Endothelial cell of umbilical vein (primary cell): ENCODE measurements at regions not wholly inside any gene's neighbourhood (a gene's known extent, or its start where the extent isn't known, plus 50 kb on each side); places are given as distances from the start of the nearest gene placed in this dataset.

Experiments used
- BruUV-seq: library from RNA; stranded (reverse); fragments of 400-500 nt; replicated peaks from 2 replicates; lab custom pipeline; 2021; lab: Mats Ljungman, UMichigan
- CTCF ChIA-PET: fragments of 300-600, 350-600 bp; sonication (Branson Sonifier 250); formaldehyde crosslinking; loops from one replicate; lab custom pipeline; 2021; ENCODE audit warnings: antibody characterized with exemption, inconsistent platforms; lab: Charles Lee
- POLR2A ChIA-PET: fragments of 300-600, 350-600 bp; sonication (Branson Sonifier 250); formaldehyde crosslinking; loops from one replicate; lab custom pipeline; 2021; ENCODE audit warnings: antibody characterized with exemption, inconsistent platforms; lab: Charles Lee
- DNase-seq: peaks from one replicate; pipeline ENCODE4 v3.0.0-alpha.2; 2011; ENCODE audit warnings: low read depth, low spot score
- FAIRE-seq: peaks from 2 replicates; lab custom pipeline; 2011; peaks lifted over from hg19 to GRCh38; lab: Jason Lieb, UNC
- H2AFZ ChIP-seq: 2 replicates; pipeline ENCODE4 v1.6.0; 2012; ENCODE audit warnings: low read depth, low read length, control low read depth, inconsistent platforms
- H3K27ac ChIP-seq: 2 replicates; pipeline ENCODE4 v1.5.1; 2011; ENCODE audit warnings: low read depth, mild to moderate bottlenecking, control low read depth, low read length, moderate library complexity; ENCODE audit not compliant: insufficient read depth
- H3K27me3 ChIP-seq, 2 experiments: 2 replicates each; pipeline versions ENCODE4 v1.6.0 to v1.6.1; 2011; ENCODE audit warnings: low read length in 2 of 2, mixed read lengths in 1 of 2; ENCODE audit not compliant: control insufficient read depth in 2 of 2, insufficient read depth in 2 of 2
- H3K36me3 ChIP-seq, 2 experiments: 2 replicates in 1 of 2; 3 replicates in 1 of 2; pipeline ENCODE4 v1.5.1; 2011; ENCODE audit warnings: low read length in 2 of 2, mild to moderate bottlenecking in 1 of 2, moderate library complexity in 1 of 2; ENCODE audit not compliant: control insufficient read depth in 2 of 2, insufficient read depth in 2 of 2; ENCODE audit errors: extremely low read depth in 1 of 2
- H3K4me1 ChIP-seq: 3 replicates; pipeline ENCODE4 v1.5.1; 2011; ENCODE audit warnings: mild to moderate bottlenecking, low read length; ENCODE audit not compliant: control insufficient read depth, insufficient read depth; ENCODE audit errors: extremely low read depth
- H3K4me2 ChIP-seq: 2 replicates; pipeline ENCODE4 v1.6.1; 2011; ENCODE audit warnings: low read length, control low read depth, mixed read lengths; ENCODE audit not compliant: insufficient read depth
- H3K4me3 ChIP-seq, 3 experiments: fragments of 200-600 bp in 1 of 3; sonication (generic), shearing (Covaris generic) in 1 of 3; replicated peaks in 1 of 3; 2 replicates each; pipeline ENCODE4 v1.5.1; 2011 to 2016; ENCODE audit warnings: control low read depth in 3 of 3, low read length in 3 of 3, mild to moderate bottlenecking in 2 of 3, inconsistent platforms in 1 of 3, low read depth in 1 of 3, moderate library complexity in 1 of 3; ENCODE audit not compliant: insufficient read depth in 1 of 3
- H3K79me2 ChIP-seq: 2 replicates; pipeline ENCODE4 v1.6.0; 2012; ENCODE audit warnings: low read length, inconsistent platforms; ENCODE audit not compliant: control insufficient read depth, insufficient read depth
- H3K9ac ChIP-seq: replicated peaks from 2 replicates; pipeline ENCODE3; 2011; ENCODE audit warnings: low read length, control low read depth; ENCODE audit not compliant: insufficient read depth; ENCODE audit errors: extremely low read depth
- H3K9me1 ChIP-seq: replicated peaks from 3 replicates; pipeline ENCODE4 v1.6.0; 2011; ENCODE audit warnings: mild to moderate bottlenecking, low read length; ENCODE audit not compliant: control insufficient read depth, insufficient read depth; ENCODE audit errors: extremely low read depth
- H3K9me3 ChIP-seq: replicated peaks from 2 replicates; pipeline ENCODE4 v1.5.1; 2012; ENCODE audit warnings: low read length, inconsistent platforms; ENCODE audit not compliant: control insufficient read depth, insufficient read depth
- H4K20me1 ChIP-seq: replicated peaks from 2 replicates; pipeline ENCODE3; 2011; ENCODE audit warnings: mild to moderate bottlenecking, low read length; ENCODE audit not compliant: control insufficient read depth, insufficient read depth; ENCODE audit errors: extremely low read depth
- EZH2 ChIP-seq: IDR thresholded peaks from 2 replicates; pipeline ENCODE4 v1.6.1; 2012; ENCODE audit warnings: borderline replicate concordance, low read depth, mild to moderate bottlenecking, moderate library complexity, low read length, inconsistent platforms; ENCODE audit not compliant: severe bottlenecking
- FOS ChIP-seq: IDR thresholded peaks from 2 replicates; pipeline ENCODE4 v1.6.1; 2011; ENCODE audit warnings: mild to moderate bottlenecking, low read length, moderate library complexity, borderline replicate concordance; ENCODE audit not compliant: insufficient read depth
- GATA2 ChIP-seq: IDR thresholded peaks from 2 replicates; pipeline ENCODE4 v1.7.0; 2011; ENCODE audit warnings: low read depth, mild to moderate bottlenecking, moderate library complexity, mixed read lengths, low read length; ENCODE audit not compliant: insufficient read length, insufficient read depth
- JUN ChIP-seq: IDR thresholded peaks from 2 replicates; pipeline ENCODE4 v1.6.1; 2011; ENCODE audit warnings: borderline replicate concordance, low read depth; ENCODE audit not compliant: insufficient read length, insufficient read depth
- MYC ChIP-seq: IDR thresholded peaks from one replicate; pipeline ENCODE4 v1.6.1; 2011; ENCODE audit warnings: mild to moderate bottlenecking, low read depth, low read length
- POLR2A ChIP-seq: IDR thresholded peaks from 2 replicates; pipeline ENCODE4 v1.6.1; 2012; ENCODE audit warnings: low read depth, mild to moderate bottlenecking, control low read depth, low read length
- POLR2AphosphoS5 ChIP-seq: IDR thresholded peaks from 2 replicates; pipeline ENCODE4 v1.6.1; 2012; ENCODE audit warnings: low read depth, mild to moderate bottlenecking, control low read depth, low read length, moderate library complexity; ENCODE audit not compliant: insufficient read depth
- dilution Hi-C: fragments of 300-500 bp; cut with MboI; formaldehyde crosslinking; loops from one replicate; pipeline ENCODE4 v1.15.0; 2019; ENCODE audit warnings: low sequenced_read_pairs; ENCODE audit not compliant: extremely low pct_ligation_motif_present
- intact Hi-C: fragments of 100-400 bp; cut with micrococcal nuclease; formaldehyde crosslinking; loops from one replicate; pipeline ENCODE4 v1.10.0; 2022
- TF ChIP-seq, protein P1 (sequence below): IDR thresholded peaks from 2 replicates; pipeline ENCODE4 v1.6.1; 2011; ENCODE audit not compliant: insufficient read depth, insufficient read length
- TF ChIP-seq, protein P2 (sequence below), 2 donors: IDR thresholded peaks; 1 replicate in 1 of 2; 2 replicates in 1 of 2; pipeline ENCODE4 v1.5.1; 2011; ENCODE audit warnings: low read length in 2 of 2, mild to moderate bottlenecking in 2 of 2, moderate library complexity in 2 of 2, control low read depth in 1 of 2, inconsistent platforms in 1 of 2, low read depth in 1 of 2; ENCODE audit not compliant: insufficient read depth in 1 of 2; ENCODE audit errors: extremely low read depth in 1 of 2

DNA sequence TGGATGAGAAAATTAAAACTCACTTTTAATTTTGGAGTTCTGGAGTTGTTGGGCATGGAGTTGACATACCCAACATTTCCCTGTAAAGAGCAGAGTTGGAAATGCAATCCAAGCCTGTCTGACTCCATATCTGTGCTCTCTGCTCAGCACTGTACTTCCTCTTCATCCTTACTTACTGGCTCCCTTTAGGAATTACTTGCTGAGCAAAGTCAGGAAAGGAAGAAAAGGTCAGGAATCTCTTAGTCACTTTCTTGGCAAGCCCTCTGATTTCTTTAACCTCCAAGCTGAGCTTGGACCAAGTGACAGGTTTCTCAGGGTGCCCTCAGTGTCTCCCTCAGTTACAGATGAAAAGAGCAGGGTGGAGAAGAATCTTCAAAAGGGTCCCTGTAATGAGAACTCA is 501.5 kb downstream of the ZIC3 start:
- dilution Hi-C loops (no loop called here), intact Hi-C loops (no loop called here)
- POLR2A ChIA-PET = no interaction called here
- H2AFZ ChIP-seq = no peak overlapping the region
- H3K36me3 ChIP-seq = no peaks in the 10 kb centered on the region
- DNase-seq (no peak), FAIRE-seq (no peak)
- H3K4me3 ChIP-seq = no peak overlapping the region
- H3K4me2 ChIP-seq = no peak overlapping the region
- TF ChIP-seq EZH2 = no peak
- TF ChIP-seq, protein P1, sequence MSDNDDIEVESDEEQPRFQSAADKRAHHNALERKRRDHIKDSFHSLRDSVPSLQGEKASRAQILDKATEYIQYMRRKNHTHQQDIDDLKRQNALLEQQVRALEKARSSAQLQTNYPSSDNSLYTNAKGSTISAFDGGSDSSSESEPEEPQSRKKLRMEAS = no peak
- TF ChIP-seq JUN = no peak
- TF ChIP-seq POLR2A = no peak
- no peaks in the 10 kb centered on the region for H4K20me1 ChIP-seq
- H3K27me3 ChIP-seq = no peaks in the 10 kb centered on the region
- no peaks in the 10 kb centered on the region for H3K9me3 ChIP-seq
- BruUV-seq = no TSS peak
- H3K79me2 ChIP-seq = no peaks in the 10 kb centered on the region
- H3K9me1 ChIP-seq = no peaks in the 10 kb centered on the region
- no peak overlapping the region for H3K27ac ChIP-seq
- CTCF ChIA-PET = no interaction called here
- no peaks in the 10 kb centered on the region for H3K4me1 ChIP-seq
- H3K9ac ChIP-seq = no peak overlapping the region

DNA sequence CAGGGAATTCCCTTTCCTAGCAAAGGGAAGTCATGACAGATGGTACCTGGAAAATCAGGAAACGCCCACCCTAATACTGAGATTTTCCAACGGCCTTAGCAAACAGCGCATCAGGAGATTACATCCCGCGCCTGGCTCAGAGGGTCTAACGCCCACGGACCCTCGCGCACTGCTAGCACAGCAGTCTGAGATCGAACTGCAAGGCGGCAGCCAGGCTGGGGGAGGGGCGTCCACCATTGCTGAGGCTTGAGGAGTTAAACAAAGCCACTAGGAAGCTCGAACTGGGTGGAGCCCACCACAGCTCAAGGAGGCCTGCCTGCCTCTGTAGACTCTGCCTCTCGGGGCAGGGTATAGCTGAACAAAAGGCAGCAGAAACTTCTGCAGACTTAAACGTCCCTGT is 507.7 kb downstream of the ZIC3 start:
- POLR2A ChIA-PET = no interaction called here
- dilution Hi-C loops = no loop called here
- H3K36me3 ChIP-seq = no peaks in the 10 kb centered on the region

More for the DNA sequence above, 507.7 kb downstream of the ZIC3 start:
- no peak for DNase-seq
- no peaks in the 10 kb centered on the region for H4K20me1 ChIP-seq
- intact Hi-C loops = no loop called here
- CTCF ChIA-PET = no interaction called here
- no peaks in the 10 kb centered on the region for H3K9me3 ChIP-seq
- no peak overlapping the region for H3K9ac ChIP-seq
- TF ChIP-seq FOS (no peak), POLR2AphosphoS5 (no peak), EZH2 (no peak), GATA2 (no peak), MYC (no peak), JUN (no peak), POLR2A (no peak)
- TF ChIP-seq, protein P1 = no peak
- TF ChIP-seq, protein P2, sequence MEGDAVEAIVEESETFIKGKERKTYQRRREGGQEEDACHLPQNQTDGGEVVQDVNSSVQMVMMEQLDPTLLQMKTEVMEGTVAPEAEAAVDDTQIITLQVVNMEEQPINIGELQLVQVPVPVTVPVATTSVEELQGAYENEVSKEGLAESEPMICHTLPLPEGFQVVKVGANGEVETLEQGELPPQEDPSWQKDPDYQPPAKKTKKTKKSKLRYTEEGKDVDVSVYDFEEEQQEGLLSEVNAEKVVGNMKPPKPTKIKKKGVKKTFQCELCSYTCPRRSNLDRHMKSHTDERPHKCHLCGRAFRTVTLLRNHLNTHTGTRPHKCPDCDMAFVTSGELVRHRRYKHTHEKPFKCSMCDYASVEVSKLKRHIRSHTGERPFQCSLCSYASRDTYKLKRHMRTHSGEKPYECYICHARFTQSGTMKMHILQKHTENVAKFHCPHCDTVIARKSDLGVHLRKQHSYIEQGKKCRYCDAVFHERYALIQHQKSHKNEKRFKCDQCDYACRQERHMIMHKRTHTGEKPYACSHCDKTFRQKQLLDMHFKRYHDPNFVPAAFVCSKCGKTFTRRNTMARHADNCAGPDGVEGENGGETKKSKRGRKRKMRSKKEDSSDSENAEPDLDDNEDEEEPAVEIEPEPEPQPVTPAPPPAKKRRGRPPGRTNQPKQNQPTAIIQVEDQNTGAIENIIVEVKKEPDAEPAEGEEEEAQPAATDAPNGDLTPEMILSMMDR (IDR thresholded peaks at IDR 0.05; ENCODE audit: extremely low read depth in 1 of 2, insufficient read depth in 1 of 2, low read depth in 1 of 2, low read length in 2 of 2) = no peak
- no peaks in the 10 kb centered on the region for H3K9me1 ChIP-seq
- no peaks in the 10 kb centered on the region for H3K27me3 ChIP-seq
- no peak overlapping the region for H3K27ac ChIP-seq
- no peak overlapping the region for H3K4me2 ChIP-seq
- no peaks in the 10 kb centered on the region for H3K4me1 ChIP-seq
- BruUV-seq = no TSS peak
- no peak overlapping the region for H2AFZ ChIP-seq
- H3K79me2 ChIP-seq = no peaks in the 10 kb centered on the region
- FAIRE-seq = no peak
- no peak overlapping the region for H3K4me3 ChIP-seq
